NB4 (cell line): ENCODE measurements at regions not wholly inside any gene's neighbourhood (a gene's known extent, or its start where the extent isn't known, plus 50 kb on each side); places are given as distances from the start of the nearest gene placed in this dataset.

Experiments used
- CTCF ChIP-seq: IDR thresholded peaks from one replicate; pipeline ENCODE4 v1.5.1; 2012; ENCODE audit warnings: low read depth, low read length
- MAX ChIP-seq: IDR thresholded peaks from 2 replicates; pipeline ENCODE4 v1.6.1; 2011; ENCODE audit warnings: low read depth, low read length
- POLR2A ChIP-seq: IDR thresholded peaks from 2 replicates; pipeline ENCODE4 v1.6.1; 2011; ENCODE audit warnings: mild to moderate bottlenecking; ENCODE audit not compliant: insufficient read length; ENCODE audit errors: extremely low read depth

- TF ChIP-seq POLR2A (no peak), CTCF (no peak), MAX (no peak)
Measured at GRCh38 chr20:41984031-41984430, 365.9 kb upstream of the CHD6 start.
